ENCODE measurements at regions not wholly inside any gene's neighbourhood (a gene's known extent, or its start where the extent isn't known, plus 50 kb on each side); places are given as distances from the start of the nearest gene placed in this dataset.

DNA sequence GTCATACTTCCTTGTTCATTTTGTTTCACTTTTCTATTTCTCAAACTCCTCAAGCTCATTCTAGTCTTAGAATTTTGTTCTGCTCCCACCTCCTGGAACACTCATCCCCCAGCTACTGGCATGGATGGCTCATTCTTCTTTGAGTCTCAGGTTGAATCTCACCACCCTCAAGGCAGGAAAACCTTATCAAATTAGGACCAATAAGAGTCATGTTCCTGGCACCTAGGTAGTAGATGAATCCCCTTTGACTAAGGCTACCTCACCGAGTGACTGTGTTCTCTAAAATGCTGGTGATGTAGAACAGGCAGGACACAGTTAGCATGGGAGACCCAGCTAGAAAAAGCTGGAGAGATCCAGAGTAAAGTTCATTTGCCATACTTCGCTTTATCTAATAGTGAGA is 1050.8 kb upstream of the EEF2KMT start:
- TF ChIP-seq CREB1 (IDR thresholded peaks at IDR 0.05; ENCODE audit: low read depth) (no peak), CEBPB (IDR thresholded peaks at IDR 0.05) (no peak), TAF1 (IDR thresholded peaks at IDR 0.05; ENCODE audit: low read depth) (no peak), EP300 (IDR thresholded peaks at IDR 0.05; ENCODE audit: borderline replicate concordance) (no peak), ZBTB7A (IDR thresholded peaks at IDR 0.05; ENCODE audit: low read depth) (no peak), TCF12 (IDR thresholded peaks at IDR 0.05; ENCODE audit: low read depth) (no peak), RAD21 (IDR thresholded peaks at IDR 0.05; ENCODE audit: low read depth) (no peak), TEAD4 (IDR thresholded peaks at IDR 0.05) (no peak), NFIC (IDR thresholded peaks at IDR 0.05) (no peak), EGR1 (IDR thresholded peaks at IDR 0.05) (no peak), FOXM1 (IDR thresholded peaks at IDR 0.05; ENCODE audit: borderline replicate concordance, low read depth) (no peak), YY1 (IDR thresholded peaks at IDR 0.05; ENCODE audit: low read depth) (no peak)
- TF ChIP-seq, protein P1, sequence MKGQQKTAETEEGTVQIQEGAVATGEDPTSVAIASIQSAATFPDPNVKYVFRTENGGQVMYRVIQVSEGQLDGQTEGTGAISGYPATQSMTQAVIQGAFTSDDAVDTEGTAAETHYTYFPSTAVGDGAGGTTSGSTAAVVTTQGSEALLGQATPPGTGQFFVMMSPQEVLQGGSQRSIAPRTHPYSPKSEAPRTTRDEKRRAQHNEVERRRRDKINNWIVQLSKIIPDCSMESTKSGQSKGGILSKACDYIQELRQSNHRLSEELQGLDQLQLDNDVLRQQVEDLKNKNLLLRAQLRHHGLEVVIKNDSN (IDR thresholded peaks at IDR 0.05) = no peak
- TF ChIP-seq, protein P2, sequence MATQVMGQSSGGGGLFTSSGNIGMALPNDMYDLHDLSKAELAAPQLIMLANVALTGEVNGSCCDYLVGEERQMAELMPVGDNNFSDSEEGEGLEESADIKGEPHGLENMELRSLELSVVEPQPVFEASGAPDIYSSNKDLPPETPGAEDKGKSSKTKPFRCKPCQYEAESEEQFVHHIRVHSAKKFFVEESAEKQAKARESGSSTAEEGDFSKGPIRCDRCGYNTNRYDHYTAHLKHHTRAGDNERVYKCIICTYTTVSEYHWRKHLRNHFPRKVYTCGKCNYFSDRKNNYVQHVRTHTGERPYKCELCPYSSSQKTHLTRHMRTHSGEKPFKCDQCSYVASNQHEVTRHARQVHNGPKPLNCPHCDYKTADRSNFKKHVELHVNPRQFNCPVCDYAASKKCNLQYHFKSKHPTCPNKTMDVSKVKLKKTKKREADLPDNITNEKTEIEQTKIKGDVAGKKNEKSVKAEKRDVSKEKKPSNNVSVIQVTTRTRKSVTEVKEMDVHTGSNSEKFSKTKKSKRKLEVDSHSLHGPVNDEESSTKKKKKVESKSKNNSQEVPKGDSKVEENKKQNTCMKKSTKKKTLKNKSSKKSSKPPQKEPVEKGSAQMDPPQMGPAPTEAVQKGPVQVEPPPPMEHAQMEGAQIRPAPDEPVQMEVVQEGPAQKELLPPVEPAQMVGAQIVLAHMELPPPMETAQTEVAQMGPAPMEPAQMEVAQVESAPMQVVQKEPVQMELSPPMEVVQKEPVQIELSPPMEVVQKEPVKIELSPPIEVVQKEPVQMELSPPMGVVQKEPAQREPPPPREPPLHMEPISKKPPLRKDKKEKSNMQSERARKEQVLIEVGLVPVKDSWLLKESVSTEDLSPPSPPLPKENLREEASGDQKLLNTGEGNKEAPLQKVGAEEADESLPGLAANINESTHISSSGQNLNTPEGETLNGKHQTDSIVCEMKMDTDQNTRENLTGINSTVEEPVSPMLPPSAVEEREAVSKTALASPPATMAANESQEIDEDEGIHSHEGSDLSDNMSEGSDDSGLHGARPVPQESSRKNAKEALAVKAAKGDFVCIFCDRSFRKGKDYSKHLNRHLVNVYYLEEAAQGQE (IDR thresholded peaks at IDR 0.05; ENCODE audit: low read depth) = no peak
- TF ChIP-seq, protein P3, sequence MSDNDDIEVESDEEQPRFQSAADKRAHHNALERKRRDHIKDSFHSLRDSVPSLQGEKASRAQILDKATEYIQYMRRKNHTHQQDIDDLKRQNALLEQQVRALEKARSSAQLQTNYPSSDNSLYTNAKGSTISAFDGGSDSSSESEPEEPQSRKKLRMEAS (IDR thresholded peaks at IDR 0.05) = no peak

DNA sequence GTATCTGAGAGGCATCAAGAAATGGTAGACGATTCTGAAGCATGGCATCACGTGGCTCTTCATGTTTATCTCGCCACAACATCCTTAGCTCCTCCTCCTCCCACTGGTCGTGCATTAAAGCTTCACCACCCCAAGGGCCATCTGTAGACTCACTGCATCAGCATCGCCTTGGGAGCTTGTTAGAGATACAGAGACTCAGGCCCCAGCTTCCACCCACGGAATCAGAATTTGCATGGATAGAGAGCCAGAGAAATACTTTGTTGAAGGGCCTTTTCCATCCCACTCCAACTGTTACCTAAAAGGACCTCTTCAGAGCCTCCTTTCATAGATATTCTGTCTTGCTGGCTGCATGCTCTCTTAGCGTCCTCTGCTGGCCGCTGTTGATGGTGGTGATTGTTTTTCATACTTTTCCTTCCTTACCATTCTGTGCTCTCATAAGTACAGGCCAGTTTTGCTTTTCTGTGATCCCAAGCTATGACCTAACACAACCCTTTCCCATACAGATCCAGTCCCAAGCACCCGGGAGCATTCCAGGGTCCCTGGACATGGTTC is 1049.4 kb upstream of the EEF2KMT start:
- no peak for TF ChIP-seq CEBPB (IDR thresholded peaks at IDR 0.05)
- TF ChIP-seq YY1 (IDR thresholded peaks at IDR 0.05; ENCODE audit: low read depth) = no peak
- no peak for TF ChIP-seq CREB1 (IDR thresholded peaks at IDR 0.05; ENCODE audit: low read depth)
- no peak for TF ChIP-seq TAF1 (IDR thresholded peaks at IDR 0.05; ENCODE audit: low read depth)
- TF ChIP-seq RAD21 (IDR thresholded peaks at IDR 0.05; ENCODE audit: low read depth) = no peak
- TF ChIP-seq, protein P2 (IDR thresholded peaks at IDR 0.05; ENCODE audit: low read depth) = no peak
- TF ChIP-seq TEAD4 (IDR thresholded peaks at IDR 0.05) = no peak
- TF ChIP-seq ZBTB7A (IDR thresholded peaks at IDR 0.05; ENCODE audit: low read depth) = no peak
- no peak for TF ChIP-seq FOXM1 (IDR thresholded peaks at IDR 0.05; ENCODE audit: borderline replicate concordance, low read depth)
- TF ChIP-seq EGR1 (IDR thresholded peaks at IDR 0.05) = no peak
- TF ChIP-seq EP300 (IDR thresholded peaks at IDR 0.05; ENCODE audit: borderline replicate concordance) = no peak
- TF ChIP-seq, protein P1 (IDR thresholded peaks at IDR 0.05) = no peak
- no peak for TF ChIP-seq NFIC (IDR thresholded peaks at IDR 0.05)
- TF ChIP-seq TCF12 (IDR thresholded peaks at IDR 0.05; ENCODE audit: low read depth) = no peak
- TF ChIP-seq, protein P3 (IDR thresholded peaks at IDR 0.05) = no peak

DNA sequence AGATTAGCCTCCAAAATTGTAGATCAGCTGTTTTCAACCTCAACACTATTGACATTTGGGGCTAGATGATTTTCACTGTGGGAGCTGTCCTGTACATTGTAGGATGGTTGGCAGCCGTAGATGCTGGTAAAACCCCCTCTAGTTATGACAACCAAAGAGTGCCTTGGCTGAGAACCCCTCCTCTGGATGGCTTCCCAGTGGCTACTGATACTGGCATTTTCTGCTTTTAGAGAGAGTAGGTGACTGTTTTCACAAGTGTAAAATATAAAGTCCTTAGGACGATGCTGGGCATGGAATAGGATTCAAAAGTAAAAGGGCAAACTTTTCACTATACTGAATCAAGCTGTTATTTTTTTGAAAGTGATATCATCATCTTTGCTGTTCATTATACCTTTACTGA is 1048.8 kb upstream of the EEF2KMT start:
- TF ChIP-seq RAD21 (IDR thresholded peaks at IDR 0.05; ENCODE audit: low read depth) (no peak), CREB1 (IDR thresholded peaks at IDR 0.05; ENCODE audit: low read depth) (no peak), CEBPB (IDR thresholded peaks at IDR 0.05) (no peak)

DNA sequence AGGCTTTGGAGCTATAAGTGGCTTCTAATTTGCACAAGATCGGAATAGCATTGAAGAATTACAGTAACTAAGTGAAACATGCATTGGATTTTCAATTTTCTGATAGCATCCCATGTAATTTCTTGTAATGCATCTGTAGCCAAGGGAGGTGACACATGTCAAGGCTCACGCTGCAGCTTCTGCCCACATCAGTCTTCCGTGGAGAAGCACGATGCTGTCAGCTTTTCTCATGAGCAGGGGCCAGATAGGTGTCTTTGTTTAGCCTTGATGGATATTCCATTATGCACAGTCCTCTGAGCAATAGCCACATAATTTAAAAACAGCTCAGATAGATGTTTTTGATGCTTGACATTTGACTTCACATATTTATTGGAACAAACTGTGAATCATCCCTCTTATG is 1046.9 kb upstream of the EEF2KMT start:
- TF ChIP-seq TEAD4 (IDR thresholded peaks at IDR 0.05) (no peak), TAF1 (IDR thresholded peaks at IDR 0.05; ENCODE audit: low read depth) (no peak), YY1 (IDR thresholded peaks at IDR 0.05; ENCODE audit: low read depth) (no peak), TCF12 (IDR thresholded peaks at IDR 0.05; ENCODE audit: low read depth) (no peak), EP300 (IDR thresholded peaks at IDR 0.05; ENCODE audit: borderline replicate concordance) (no peak), RAD21 (IDR thresholded peaks at IDR 0.05; ENCODE audit: low read depth) (no peak), EGR1 (IDR thresholded peaks at IDR 0.05) (no peak), FOXM1 (IDR thresholded peaks at IDR 0.05; ENCODE audit: borderline replicate concordance, low read depth) (no peak), ZBTB7A (IDR thresholded peaks at IDR 0.05; ENCODE audit: low read depth) (no peak)
- TF ChIP-seq, protein P1 (IDR thresholded peaks at IDR 0.05) = no peak
- TF ChIP-seq, protein P3 (IDR thresholded peaks at IDR 0.05) = no peak

DNA sequence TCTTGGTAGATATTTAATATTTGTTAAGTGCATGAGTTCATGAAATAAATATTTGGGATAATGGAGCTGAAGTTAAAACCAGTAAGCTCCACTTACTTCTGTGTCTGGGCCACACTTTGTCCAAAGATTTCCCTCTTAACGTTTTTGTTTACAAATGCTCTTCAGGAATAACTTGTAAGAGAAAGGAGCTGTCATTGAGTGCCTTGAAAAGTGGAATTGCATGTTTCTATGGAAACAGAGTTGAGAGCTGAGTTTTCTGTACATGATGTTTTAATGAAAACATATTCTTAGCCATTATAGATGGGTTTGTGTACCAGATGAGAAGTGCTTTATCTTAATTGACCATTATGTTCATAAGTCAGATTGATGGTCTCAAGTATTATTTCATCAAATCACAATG is 1045.4 kb upstream of the EEF2KMT start:
- TF ChIP-seq EGR1 (IDR thresholded peaks at IDR 0.05) = no peak
- no peak for TF ChIP-seq RAD21 (IDR thresholded peaks at IDR 0.05; ENCODE audit: low read depth)
- TF ChIP-seq NFIC (IDR thresholded peaks at IDR 0.05) = no peak
- TF ChIP-seq YY1 (IDR thresholded peaks at IDR 0.05; ENCODE audit: low read depth) = no peak
- TF ChIP-seq, protein P2 (IDR thresholded peaks at IDR 0.05; ENCODE audit: low read depth) = no peak
- no peak for TF ChIP-seq CREB1 (IDR thresholded peaks at IDR 0.05; ENCODE audit: low read depth)
- no peak for TF ChIP-seq TEAD4 (IDR thresholded peaks at IDR 0.05)
- no peak for TF ChIP-seq EP300 (IDR thresholded peaks at IDR 0.05; ENCODE audit: borderline replicate concordance)
- TF ChIP-seq TAF1 (IDR thresholded peaks at IDR 0.05; ENCODE audit: low read depth) = no peak
- TF ChIP-seq CEBPB (IDR thresholded peaks at IDR 0.05) = no peak
- TF ChIP-seq FOXM1 (IDR thresholded peaks at IDR 0.05; ENCODE audit: borderline replicate concordance, low read depth) = no peak
- TF ChIP-seq, protein P1 (IDR thresholded peaks at IDR 0.05) = no peak
- TF ChIP-seq, protein P3 (IDR thresholded peaks at IDR 0.05) = no peak
- no peak for TF ChIP-seq TCF12 (IDR thresholded peaks at IDR 0.05; ENCODE audit: low read depth)
- TF ChIP-seq ZBTB7A (IDR thresholded peaks at IDR 0.05; ENCODE audit: low read depth) = no peak

All from Ishikawa (cell line).